Omental fat pad (tissue), 3 donors: ENCODE measurements at regions not wholly inside any gene's neighbourhood (a gene's known extent, or its start where the extent isn't known, plus 50 kb on each side); places are given as distances from the start of the nearest gene placed in this dataset.

Experiments used
- ATAC-seq: fragments of 150-250 bp; one replicate; pipeline ENCODE4 v1.9.1; 2016; ENCODE audit warnings: mild to moderate bottlenecking, moderate library complexity; ENCODE audit not compliant: low FRiP score
- DNase-seq: peaks from one replicate; pipeline ENCODE4 v3.0.0-alpha.2; 2019; ENCODE audit warnings: low spot score
- CTCF ChIP-seq, 3 donors: fragments of 450-650 bp; IDR thresholded peaks; one replicate each; pipeline ENCODE4 v1.5.1; 2016 to 2017; ENCODE audit warnings: antibody characterized with exemption in 3 of 3, mild to moderate bottlenecking in 3 of 3, moderate library complexity in 2 of 3

DNA sequence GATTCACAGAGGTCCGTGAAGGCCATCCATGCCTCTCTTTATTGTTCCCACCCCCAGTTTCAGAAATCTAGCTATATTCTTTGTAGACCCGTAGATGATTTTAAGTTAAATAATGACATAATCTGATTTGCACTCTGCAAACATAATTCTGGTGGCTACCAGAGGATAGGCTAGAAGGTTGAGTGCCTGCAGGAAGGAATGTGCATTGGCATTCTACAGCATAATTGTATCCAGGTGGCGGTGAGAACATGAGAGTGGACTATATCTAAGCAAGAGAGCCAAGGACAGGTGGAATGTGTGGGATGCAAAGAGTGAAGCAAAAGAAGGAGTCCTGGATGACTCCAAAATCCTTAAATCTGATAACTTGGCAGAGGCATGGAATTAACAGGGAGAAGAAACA is 298.5 kb upstream of the MME start:
- TF ChIP-seq CTCF (IDR thresholded peaks at IDR 0.05): no peak
- DNase-seq (no peak), ATAC-seq (no peak)

DNA sequence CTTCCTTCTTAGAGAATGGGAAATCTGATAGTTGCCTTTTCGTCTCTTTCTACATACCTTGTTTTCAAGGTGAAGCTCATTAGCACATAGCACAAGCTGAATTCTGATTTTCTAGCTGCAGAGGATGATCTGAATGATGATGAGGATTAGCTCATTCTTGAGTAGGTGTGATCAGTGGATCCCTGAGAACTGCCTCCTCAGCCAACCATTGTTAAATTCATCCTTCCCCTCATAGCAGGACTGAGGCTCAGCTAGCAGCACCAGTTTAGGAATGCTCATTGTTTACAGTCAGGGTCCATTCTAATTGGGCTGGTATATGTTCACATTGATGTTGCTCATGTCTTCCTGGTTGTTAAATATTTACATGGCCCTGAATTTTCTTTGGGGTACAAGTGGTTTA is 299.9 kb upstream of the MME start:
- TF ChIP-seq CTCF (IDR thresholded peaks at IDR 0.05): no peak
- ATAC-seq: no peak
- no peak for DNase-seq

DNA sequence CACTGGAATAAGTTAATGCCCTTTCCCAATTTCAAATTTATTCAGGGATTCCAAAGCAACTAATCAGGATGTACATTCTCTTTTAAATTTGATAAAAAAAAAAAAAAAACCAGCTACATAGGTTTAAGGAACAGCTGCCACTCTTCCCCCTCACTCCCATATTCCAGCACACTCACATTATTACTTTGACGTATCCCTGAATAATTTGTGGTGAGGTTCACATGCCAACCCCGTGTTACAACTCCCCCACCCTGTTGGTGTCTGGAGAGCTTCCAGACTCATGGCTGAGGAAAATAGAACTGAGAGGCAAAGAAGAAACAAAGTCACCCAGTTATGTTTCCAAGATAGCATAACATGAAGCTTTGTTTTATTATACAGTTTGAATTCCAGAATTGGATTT is 300.5 kb upstream of the MME start:
- TF ChIP-seq CTCF (IDR thresholded peaks at IDR 0.05): no peak
- ATAC-seq: no peak
- no peak for DNase-seq

GRCh38 chr3:154778057-154778456 is 302.1 kb upstream of the MME start:
- ATAC-seq (no peak), DNase-seq (no peak)
- TF ChIP-seq CTCF (IDR thresholded peaks at IDR 0.05): no peak

- DNase-seq (no peak), ATAC-seq (no peak)
- TF ChIP-seq CTCF (IDR thresholded peaks at IDR 0.05): no peak
Measured at GRCh38 chr3:154776549-154777225, 303.4 kb upstream of the MME start.

DNA sequence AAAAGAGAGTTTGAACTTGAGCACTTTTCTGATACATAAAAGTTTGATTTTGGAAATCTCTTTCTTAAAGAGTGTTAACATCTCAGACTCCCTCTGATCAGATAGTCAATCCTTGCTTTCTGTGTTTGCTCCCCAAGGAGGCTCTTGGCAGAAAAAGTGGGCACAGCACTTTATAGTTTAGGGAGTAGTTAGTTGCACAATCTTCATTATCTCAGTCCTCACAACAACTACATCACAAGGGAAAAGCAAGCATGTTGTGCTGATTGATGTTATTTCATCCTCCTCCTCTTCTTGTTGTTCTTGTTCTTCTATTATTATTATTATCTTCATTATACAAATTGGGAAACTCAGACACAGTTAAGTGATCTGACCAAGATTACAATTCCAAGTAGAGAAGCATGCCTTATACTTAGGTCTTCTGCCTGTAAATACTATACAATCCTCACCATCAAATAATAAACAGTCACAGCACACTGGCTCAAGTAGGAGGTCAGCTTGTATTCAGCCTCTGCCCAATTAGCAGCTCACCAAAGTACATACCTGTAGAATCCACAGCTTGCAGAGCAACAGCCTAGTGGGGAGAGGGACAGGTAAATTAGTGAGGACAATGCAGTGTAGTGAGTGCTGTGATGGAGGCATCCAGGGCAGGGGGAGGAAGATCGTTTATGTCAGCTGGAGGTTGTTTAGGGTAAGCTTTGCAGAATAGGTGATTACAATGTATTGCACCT is 304.1 kb upstream of the MME start:
- DNase-seq (no peak), ATAC-seq (no peak)
- TF ChIP-seq CTCF (IDR thresholded peaks at IDR 0.05): no peak
